Osteoblast (primary cell): ENCODE measurements at regions not wholly inside any gene's neighbourhood (a gene's known extent, or its start where the extent isn't known, plus 50 kb on each side); places are given as distances from the start of the nearest gene placed in this dataset.
A peak's percentile ranks its signal among the peaks of the same experiment; 100 is the strongest.

Source experiments
- DNase-seq: peaks from one replicate; pipeline ENCODE4 v3.0.0; 2011; ENCODE audit warnings: low spot score, mixed read lengths; ENCODE audit not compliant: insufficient read length; ENCODE audit errors: missing footprints
- H2AFZ ChIP-seq: 2 replicates; pipeline ENCODE4 v1.6.0; 2011; ENCODE audit warnings: mild to moderate bottlenecking, low read length
- H3K27ac ChIP-seq: 2 replicates; pipeline ENCODE4 v1.5.1; 2011; ENCODE audit warnings: mild to moderate bottlenecking, low read depth, low read length, moderate library complexity
- H3K27me3 ChIP-seq: 2 replicates; pipeline ENCODE4 v1.6.0; 2012; ENCODE audit warnings: mild to moderate bottlenecking, control low read depth, inconsistent platforms, low read length, moderate library complexity; ENCODE audit not compliant: insufficient read depth
- H3K36me3 ChIP-seq: 2 replicates; pipeline ENCODE4 v1.5.1; 2011; ENCODE audit warnings: mild to moderate bottlenecking, low read length, control low read depth, moderate library complexity; ENCODE audit not compliant: insufficient read depth
- H3K4me1 ChIP-seq: 2 replicates; pipeline ENCODE4 v1.5.1; 2011; ENCODE audit warnings: mild to moderate bottlenecking, low read length, control low read depth, moderate library complexity; ENCODE audit not compliant: insufficient read depth
- H3K4me2 ChIP-seq: 2 replicates; pipeline ENCODE4 v1.6.0; 2011; ENCODE audit warnings: mild to moderate bottlenecking, low read length; ENCODE audit not compliant: insufficient read depth
- H3K4me3 ChIP-seq: fragments of 200-600 bp; sonication (generic); 3 replicates; pipeline ENCODE4 v1.5.1; 2012; ENCODE audit warnings: mild to moderate bottlenecking, low read length, inconsistent platforms; ENCODE audit not compliant: insufficient read depth
- H3K79me2 ChIP-seq: 2 replicates; pipeline ENCODE4 v1.6.0; 2012; ENCODE audit warnings: mild to moderate bottlenecking, low read length, control low read depth, inconsistent platforms; ENCODE audit not compliant: insufficient read depth
- H3K9me3 ChIP-seq: 2 replicates; pipeline ENCODE4 v1.5.1; 2011; ENCODE audit warnings: low read depth, low read length, control low read depth
- H4K20me1 ChIP-seq: 2 replicates; pipeline ENCODE4 v1.6.0; 2012; ENCODE audit warnings: mild to moderate bottlenecking, low read length, control low read depth; ENCODE audit not compliant: insufficient read depth
- TF ChIP-seq, protein P1 (sequence below): IDR thresholded peaks from 2 replicates; pipeline ENCODE4 v1.5.1; 2011; ENCODE audit warnings: mild to moderate bottlenecking, low read depth, low read length, moderate library complexity; ENCODE audit errors: extremely low read depth

DNA sequence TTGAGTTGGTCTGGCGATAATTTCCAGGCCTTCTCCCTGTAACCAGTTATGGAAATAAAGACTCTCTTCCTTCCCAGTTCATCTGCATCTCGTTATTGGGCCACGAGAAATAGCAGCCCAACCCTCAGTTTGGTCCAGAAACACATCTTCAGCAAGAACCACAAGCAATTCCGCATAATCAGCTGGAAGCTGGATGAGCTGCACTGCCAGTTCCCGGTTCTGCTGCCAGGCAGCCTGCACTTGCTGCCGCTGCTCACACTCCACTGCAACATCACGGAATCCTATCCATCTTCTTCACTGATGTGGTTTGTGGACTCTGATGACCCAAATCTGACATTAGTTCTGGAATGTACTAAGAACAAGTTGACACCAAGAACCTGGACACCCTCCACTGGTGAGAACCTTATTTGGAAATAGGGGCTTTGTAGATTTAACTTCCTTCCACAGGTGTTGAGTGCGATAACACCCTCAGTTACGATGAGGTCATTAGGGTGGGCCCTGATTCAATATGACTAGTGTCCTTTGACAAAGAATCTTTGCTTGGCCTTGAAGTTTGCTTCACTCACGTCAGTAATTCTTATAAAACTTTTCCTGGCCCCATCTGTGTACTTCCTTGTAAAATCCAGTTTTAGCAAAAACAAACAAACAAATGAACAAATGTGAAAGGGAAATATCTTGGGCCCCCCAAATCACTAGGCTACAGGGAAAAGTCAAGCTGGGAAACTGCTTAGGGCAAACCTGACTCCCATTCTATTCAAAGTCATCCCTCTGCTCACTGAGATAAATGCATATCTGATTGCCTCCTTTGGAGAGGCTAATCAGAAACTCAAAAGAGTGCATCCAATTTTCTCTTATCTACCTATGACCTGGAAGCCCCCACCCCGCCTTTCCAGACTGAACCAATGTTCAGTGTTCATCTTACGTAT, 221.9 kb upstream of the PROK2 start:
- TF ChIP-seq, protein P1, sequence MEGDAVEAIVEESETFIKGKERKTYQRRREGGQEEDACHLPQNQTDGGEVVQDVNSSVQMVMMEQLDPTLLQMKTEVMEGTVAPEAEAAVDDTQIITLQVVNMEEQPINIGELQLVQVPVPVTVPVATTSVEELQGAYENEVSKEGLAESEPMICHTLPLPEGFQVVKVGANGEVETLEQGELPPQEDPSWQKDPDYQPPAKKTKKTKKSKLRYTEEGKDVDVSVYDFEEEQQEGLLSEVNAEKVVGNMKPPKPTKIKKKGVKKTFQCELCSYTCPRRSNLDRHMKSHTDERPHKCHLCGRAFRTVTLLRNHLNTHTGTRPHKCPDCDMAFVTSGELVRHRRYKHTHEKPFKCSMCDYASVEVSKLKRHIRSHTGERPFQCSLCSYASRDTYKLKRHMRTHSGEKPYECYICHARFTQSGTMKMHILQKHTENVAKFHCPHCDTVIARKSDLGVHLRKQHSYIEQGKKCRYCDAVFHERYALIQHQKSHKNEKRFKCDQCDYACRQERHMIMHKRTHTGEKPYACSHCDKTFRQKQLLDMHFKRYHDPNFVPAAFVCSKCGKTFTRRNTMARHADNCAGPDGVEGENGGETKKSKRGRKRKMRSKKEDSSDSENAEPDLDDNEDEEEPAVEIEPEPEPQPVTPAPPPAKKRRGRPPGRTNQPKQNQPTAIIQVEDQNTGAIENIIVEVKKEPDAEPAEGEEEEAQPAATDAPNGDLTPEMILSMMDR: no peak
- peaks cover 50% of the 10 kb centered on the region for H3K4me1 ChIP-seq
- DNase-seq: no peak

DNA sequence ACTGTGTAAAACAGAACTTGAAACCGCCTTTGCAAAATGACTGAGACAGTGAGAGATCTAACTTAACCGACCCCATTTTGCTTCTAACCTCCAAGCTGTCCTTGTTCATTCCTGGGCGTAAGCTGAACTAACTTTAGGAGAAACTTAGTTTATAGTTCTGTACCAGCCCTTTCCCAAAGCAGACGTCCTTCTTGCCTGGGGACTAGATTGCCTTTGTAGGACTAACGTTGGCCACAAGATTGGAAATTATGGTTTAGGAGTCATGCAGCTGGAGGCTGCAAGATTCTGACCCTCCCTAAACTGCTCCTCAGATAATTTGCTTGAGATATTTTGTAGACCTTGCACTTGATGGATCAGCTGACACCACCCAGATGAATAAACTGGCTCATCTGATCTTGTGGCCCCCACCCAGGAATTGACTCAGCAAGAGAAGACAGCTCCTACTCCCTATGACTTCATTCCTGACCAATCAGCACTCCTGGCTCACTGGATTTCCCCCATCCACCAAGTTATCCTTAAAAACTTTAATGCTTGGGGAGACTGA, 219.9 kb upstream of the PROK2 start:
- TF ChIP-seq, protein P1: no peak
- Histone ChIP-seq H3K4me3 (no peak overlapping the region), H3K79me2 (no peaks in the 10 kb centered on the region), H3K36me3 (no peaks in the 10 kb centered on the region), H3K4me2 (peak overlapping the region; percentile 16), H4K20me1 (no peaks in the 10 kb centered on the region), H3K27ac (peak overlapping the region; percentile 47), H3K27me3 (no peaks in the 10 kb centered on the region), H2AFZ (no peak overlapping the region), H3K9me3 (no peaks in the 10 kb centered on the region), H3K4me1 (peaks cover 30% of the 10 kb centered on the region)
- peak; percentile 55 for DNase-seq

More for the DNA sequence above, 221.9 kb upstream of the PROK2 start:
- no peaks in the 10 kb centered on the region for H3K79me2 ChIP-seq
- no peaks in the 10 kb centered on the region for H3K36me3 ChIP-seq
- no peak overlapping the region for H3K4me2 ChIP-seq
- H2AFZ ChIP-seq: no peak overlapping the region
- no peak overlapping the region for H3K27ac ChIP-seq
- H3K27me3 ChIP-seq: no peaks in the 10 kb centered on the region
- H3K4me3 ChIP-seq: no peak overlapping the region
- no peaks in the 10 kb centered on the region for H3K9me3 ChIP-seq
- H4K20me1 ChIP-seq: no peaks in the 10 kb centered on the region

DNA sequence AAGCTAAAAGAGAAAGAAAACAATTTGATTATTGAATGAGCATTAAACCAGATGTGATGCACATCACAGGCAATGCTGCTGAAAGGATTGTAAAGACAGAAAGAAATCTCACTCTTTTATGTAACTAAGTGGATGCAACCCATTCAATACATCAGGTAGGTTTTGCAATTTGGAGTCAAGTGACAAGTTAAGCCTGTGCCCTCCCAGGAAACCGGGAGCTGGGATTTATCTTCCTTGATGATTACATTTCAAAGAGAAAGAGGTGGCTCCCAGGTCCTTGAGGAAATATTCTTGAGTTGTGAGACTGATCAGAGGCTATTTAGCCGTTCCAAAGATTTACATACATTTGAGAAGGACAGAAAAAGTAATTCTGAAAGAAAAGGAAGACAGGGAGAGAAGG, 219.0 kb upstream of the PROK2 start:
- no peaks in the 10 kb centered on the region for H3K9me3 ChIP-seq
- peaks cover 28% of the 10 kb centered on the region for H3K4me1 ChIP-seq
- H3K27me3 ChIP-seq: no peaks in the 10 kb centered on the region
- TF ChIP-seq, protein P1: no peak
- H2AFZ ChIP-seq: no peak overlapping the region
- H3K4me3 ChIP-seq: no peak overlapping the region
- no peaks in the 10 kb centered on the region for H3K79me2 ChIP-seq
- no peaks in the 10 kb centered on the region for H3K36me3 ChIP-seq
- H4K20me1 ChIP-seq: no peaks in the 10 kb centered on the region
- no peak overlapping the region for H3K4me2 ChIP-seq
- no peak overlapping the region for H3K27ac ChIP-seq
- DNase-seq: no peak

DNA sequence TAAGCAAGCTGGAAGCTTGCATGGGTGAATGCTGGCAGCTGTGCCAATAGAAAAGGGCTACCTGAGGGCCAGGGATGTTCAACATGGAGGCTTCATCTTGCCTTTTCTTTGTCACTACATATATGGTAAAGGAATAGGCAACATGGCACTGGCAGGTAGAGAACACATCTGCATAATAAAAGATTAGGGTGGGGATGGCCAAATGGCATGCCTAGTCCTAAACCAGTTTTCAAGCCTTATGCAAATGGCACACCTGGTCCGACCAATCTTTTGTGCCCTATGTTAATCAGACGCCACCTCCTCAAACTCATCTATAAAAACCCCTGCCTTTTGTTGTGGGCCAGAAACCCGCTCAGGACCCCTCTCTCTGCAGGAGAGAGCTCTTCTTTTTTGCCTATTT, 216.8 kb upstream of the PROK2 start:
- H4K20me1 ChIP-seq: no peaks in the 10 kb centered on the region
- H3K27me3 ChIP-seq: no peaks in the 10 kb centered on the region
- no peaks in the 10 kb centered on the region for H3K79me2 ChIP-seq
- H3K4me1 ChIP-seq: peaks cover 29% of the 10 kb centered on the region
- H2AFZ ChIP-seq: no peak overlapping the region
- DNase-seq: no peak
- no peak overlapping the region for H3K4me3 ChIP-seq
- no peak overlapping the region for H3K4me2 ChIP-seq
- no peak overlapping the region for H3K27ac ChIP-seq
- TF ChIP-seq, protein P1: no peak
- no peaks in the 10 kb centered on the region for H3K36me3 ChIP-seq
- H3K9me3 ChIP-seq: no peaks in the 10 kb centered on the region
